ENCODE measurements at regions not wholly inside any gene's neighbourhood (a gene's known extent, or its start where the extent isn't known, plus 50 kb on each side); places are given as distances from the start of the nearest gene placed in this dataset.

DNA sequence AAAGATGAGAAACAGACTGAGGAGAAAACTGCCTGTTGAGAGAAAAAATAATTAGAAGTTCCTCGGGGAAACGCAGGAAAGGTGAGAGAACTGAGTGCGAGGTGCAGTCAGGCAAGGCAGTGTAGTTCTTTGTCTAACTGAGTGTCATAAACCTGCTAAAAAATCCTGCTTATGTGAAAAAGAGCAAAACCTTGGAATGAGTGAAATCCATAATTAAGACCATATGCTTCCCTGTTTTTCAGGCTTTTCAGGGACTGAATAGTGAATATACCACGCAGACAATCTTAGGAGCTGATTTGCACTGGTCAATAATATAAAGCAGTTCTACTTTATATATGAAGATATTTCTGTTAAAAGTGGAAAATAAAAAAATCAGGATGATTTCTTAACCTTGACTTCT is 104.9 kb downstream of the RASGEF1B start:
- BruUV-seq (replicated peaks), result no TSS peak
- DNase-seq (ENCODE audit: low read depth, low spot score) (no peak), FAIRE-seq (no peak)
- intact Hi-C loops (cut with micrococcal nuclease), result no loop called here
- no peak overlapping the region for H3K4me3 ChIP-seq (replicated peaks in 1 of 3; ENCODE audit: insufficient read depth in 1 of 3, low read depth in 1 of 3, low read length in 3 of 3)
- TF ChIP-seq MYC (IDR thresholded peaks at IDR 0.05; ENCODE audit: low read depth, low read length), result no peak
- TF ChIP-seq, protein P1, sequence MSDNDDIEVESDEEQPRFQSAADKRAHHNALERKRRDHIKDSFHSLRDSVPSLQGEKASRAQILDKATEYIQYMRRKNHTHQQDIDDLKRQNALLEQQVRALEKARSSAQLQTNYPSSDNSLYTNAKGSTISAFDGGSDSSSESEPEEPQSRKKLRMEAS (IDR thresholded peaks at IDR 0.05; ENCODE audit: insufficient read depth, insufficient read length), result no peak
- no peak for TF ChIP-seq FOS (IDR thresholded peaks at IDR 0.05; ENCODE audit: borderline replicate concordance, insufficient read depth, low read length)
- TF ChIP-seq POLR2AphosphoS5 (IDR thresholded peaks at IDR 0.05; ENCODE audit: insufficient read depth, low read depth, low read length), result no peak
- no peak overlapping the region for H2AFZ ChIP-seq (ENCODE audit: low read depth, low read length)
- no peak overlapping the region for H3K4me2 ChIP-seq (ENCODE audit: insufficient read depth, low read length)
- no peaks in the 10 kb centered on the region for H3K9me3 ChIP-seq (replicated peaks; ENCODE audit: control insufficient read depth, insufficient read depth, low read length)
- H3K4me1 ChIP-seq (ENCODE audit: control insufficient read depth, extremely low read depth, insufficient read depth, low read length), result no peaks in the 10 kb centered on the region
- POLR2A ChIA-PET, result no interaction called here
- no peaks in the 10 kb centered on the region for H4K20me1 ChIP-seq (replicated peaks; ENCODE audit: control insufficient read depth, extremely low read depth, insufficient read depth, low read length)
- H3K27me3 ChIP-seq (ENCODE audit: control insufficient read depth in 2 of 2, insufficient read depth in 2 of 2, low read length in 2 of 2), result no peaks in the 10 kb centered on the region
- no peaks in the 10 kb centered on the region for H3K36me3 ChIP-seq (ENCODE audit: control insufficient read depth in 2 of 2, extremely low read depth in 1 of 2, insufficient read depth in 2 of 2, low read length in 2 of 2)
- H3K79me2 ChIP-seq (ENCODE audit: control insufficient read depth, insufficient read depth, low read length), result no peaks in the 10 kb centered on the region
- no peaks in the 10 kb centered on the region for H3K9me1 ChIP-seq (replicated peaks; ENCODE audit: control insufficient read depth, extremely low read depth, insufficient read depth, low read length)
- dilution Hi-C loops (cut with MboI; ENCODE audit: extremely low pct_ligation_motif_present, low sequenced_read_pairs), result no loop called here
- no peak overlapping the region for H3K9ac ChIP-seq (replicated peaks; ENCODE audit: extremely low read depth, insufficient read depth, low read length)
- H3K27ac ChIP-seq (ENCODE audit: insufficient read depth, low read depth, low read length), result no peak overlapping the region
- CTCF ChIA-PET, result no interaction called here

DNA sequence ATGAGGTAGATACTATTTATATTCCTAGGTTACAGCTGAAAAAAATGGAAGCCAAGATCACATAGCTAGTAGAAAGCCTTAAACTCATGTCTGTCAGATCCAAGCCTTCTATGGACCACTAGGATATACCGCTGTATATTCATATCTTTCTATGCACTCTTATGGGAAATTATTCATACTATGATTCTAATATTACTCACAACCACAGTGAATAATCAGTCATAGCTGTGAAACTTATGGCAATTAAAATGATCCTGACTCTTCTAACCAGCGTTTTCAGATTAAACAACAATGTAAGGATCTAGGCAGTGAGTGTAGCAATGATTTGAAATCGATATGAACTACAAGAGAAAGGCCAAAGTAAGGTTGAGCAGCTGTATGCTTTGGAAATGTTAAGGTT is 111.0 kb downstream of the RASGEF1B start:
- dilution Hi-C loops (cut with MboI; ENCODE audit: extremely low pct_ligation_motif_present, low sequenced_read_pairs), result no loop called here

More for the DNA sequence above, 111.0 kb downstream of the RASGEF1B start:
- no peak overlapping the region for H3K27ac ChIP-seq (ENCODE audit: insufficient read depth, low read depth, low read length)
- no peaks in the 10 kb centered on the region for H3K36me3 ChIP-seq (ENCODE audit: control insufficient read depth in 2 of 2, extremely low read depth in 1 of 2, insufficient read depth in 2 of 2, low read length in 2 of 2)
- no peaks in the 10 kb centered on the region for H3K79me2 ChIP-seq (ENCODE audit: control insufficient read depth, insufficient read depth, low read length)
- no peaks in the 10 kb centered on the region for H3K27me3 ChIP-seq (ENCODE audit: control insufficient read depth in 2 of 2, insufficient read depth in 2 of 2, low read length in 2 of 2)
- no peak for FAIRE-seq
- H4K20me1 ChIP-seq (replicated peaks; ENCODE audit: control insufficient read depth, extremely low read depth, insufficient read depth, low read length), result no peaks in the 10 kb centered on the region
- no peak for DNase-seq (ENCODE audit: low read depth, low spot score)
- TF ChIP-seq POLR2AphosphoS5 (IDR thresholded peaks at IDR 0.05; ENCODE audit: insufficient read depth, low read depth, low read length), result no peak
- no peak for TF ChIP-seq MYC (IDR thresholded peaks at IDR 0.05; ENCODE audit: low read depth, low read length)
- TF ChIP-seq, protein P1 (IDR thresholded peaks at IDR 0.05; ENCODE audit: insufficient read depth, insufficient read length), result no peak
- TF ChIP-seq JUN (IDR thresholded peaks at IDR 0.05; ENCODE audit: borderline replicate concordance, insufficient read depth, insufficient read length, low read depth), result no peak
- POLR2A ChIA-PET, result no interaction called here
- no peaks in the 10 kb centered on the region for H3K4me1 ChIP-seq (ENCODE audit: control insufficient read depth, extremely low read depth, insufficient read depth, low read length)
- CTCF ChIA-PET, result interaction anchor here (1.7 kb wide), 1 partner anchor 9 kb away, joined by 6 read pairs; no protein-coding TSS in a partner anchor
- H3K9ac ChIP-seq (replicated peaks; ENCODE audit: extremely low read depth, insufficient read depth, low read length), result no peak overlapping the region
- no peak overlapping the region for H2AFZ ChIP-seq (ENCODE audit: low read depth, low read length)
- H3K9me3 ChIP-seq (replicated peaks; ENCODE audit: control insufficient read depth, insufficient read depth, low read length), result no peaks in the 10 kb centered on the region
- no peaks in the 10 kb centered on the region for H3K9me1 ChIP-seq (replicated peaks; ENCODE audit: control insufficient read depth, extremely low read depth, insufficient read depth, low read length)
- no peak overlapping the region for H3K4me3 ChIP-seq (replicated peaks in 1 of 3; ENCODE audit: insufficient read depth in 1 of 3, low read depth in 1 of 3, low read length in 3 of 3)
- no peak overlapping the region for H3K4me2 ChIP-seq (ENCODE audit: insufficient read depth, low read length)
- no TSS peak for BruUV-seq (replicated peaks)
- intact Hi-C loops (cut with micrococcal nuclease), result no loop called here
